ENCODE measurements at regions not wholly inside any gene's neighbourhood (a gene's known extent, or its start where the extent isn't known, plus 50 kb on each side); places are given as distances from the start of the nearest gene placed in this dataset.
"Not testable (repeated sequence)": the region's sequence is repeated elsewhere in the genome, so short reads cannot be mapped to it uniquely, and the experiment has no call there.

- DNase-seq (no peak), ATAC-seq (no peak)
- intact Hi-C loops (cut with DNase I) = no loop called here
These were observed 87.1 kb upstream of the PAX2 start for GRCh38 chr10:100658269-100658668.

GRCh38 chr10:100659361-100660098, 85.9 kb upstream of the PAX2 start:
- ATAC-seq (no peak), DNase-seq (no peak)
- intact Hi-C loops (cut with DNase I) = no loop called here

- intact Hi-C loops (cut with DNase I) = no loop called here
These were observed 85.0 kb upstream of the PAX2 start for GRCh38 chr10:100660365-100660764.

GRCh38 chr10:100660945-100661344, 84.4 kb upstream of the PAX2 start:
- intact Hi-C loops (cut with DNase I) = no loop called here
- no peak for DNase-seq
- ATAC-seq = no peak

More at GRCh38 chr10:100660365-100660764, 85.0 kb upstream of the PAX2 start:
- no peak for DNase-seq
- ATAC-seq = no peak

- ATAC-seq (no peak), DNase-seq (no peak)
- intact Hi-C loops (cut with DNase I) = no loop called here
These were observed 83.9 kb upstream of the PAX2 start for GRCh38 chr10:100661520-100661919.

GRCh38 chr10:100662067-100662466, 83.3 kb upstream of the PAX2 start:
- intact Hi-C loops (cut with DNase I) = no loop called here
- DNase-seq (no peak), ATAC-seq (no peak)

- DNase-seq (no peak), ATAC-seq (no peak)
- intact Hi-C loops (cut with DNase I) = no loop called here
These were observed 80.8 kb upstream of the PAX2 start for GRCh38 chr10:100664316-100665149.

GRCh38 chr10:100666634-100667033, 78.7 kb upstream of the PAX2 start:
- ATAC-seq; intact Hi-C loops (cut with DNase I); DNase-seq: not testable (repeated sequence)

- DNase-seq = no peak
- intact Hi-C loops (cut with DNase I) = no loop called here
- no peak for ATAC-seq
These were observed 75.8 kb upstream of the PAX2 start for GRCh38 chr10:100669616-100670015.

GRCh38 chr10:100670368-100670767, 75.0 kb upstream of the PAX2 start:
- intact Hi-C loops (cut with DNase I) = no loop called here
- DNase-seq (no peak), ATAC-seq (no peak)

- peak; percentile 47 for DNase-seq
- intact Hi-C loops (cut with DNase I) = no loop called here
- ATAC-seq = peak; percentile 41 to 65
These were observed 74.4 kb upstream of the PAX2 start for GRCh38 chr10:100670828-100671479.

GRCh38 chr10:100672199-100672598, 73.2 kb upstream of the PAX2 start:
- DNase-seq (no peak), ATAC-seq (no peak)
- intact Hi-C loops (cut with DNase I) = no loop called here

- DNase-seq (no peak), ATAC-seq (no peak)
- intact Hi-C loops (cut with DNase I) = no loop called here
These were observed 68.0 kb upstream of the PAX2 start for GRCh38 chr10:100677290-100677945.

- DNase-seq (no peak), ATAC-seq (no peak)
- intact Hi-C loops (cut with DNase I) = no loop called here
These were observed 66.1 kb upstream of the PAX2 start for GRCh38 chr10:100679327-100679726.

GRCh38 chr10:100683004-100683403, 62.4 kb upstream of the PAX2 start:
- intact Hi-C loops (cut with DNase I) = no loop called here
- DNase-seq (no peak), ATAC-seq (no peak)

GRCh38 chr10:100683545-100684300, 61.7 kb upstream of the PAX2 start:
- no peak for DNase-seq
- intact Hi-C loops (cut with DNase I) = no loop called here

GRCh38 chr10:100684688-100685235, 60.6 kb upstream of the PAX2 start:
- DNase-seq (no peak), ATAC-seq (no peak)
- intact Hi-C loops (cut with DNase I) = no loop called here

More at GRCh38 chr10:100683545-100684300, 61.7 kb upstream of the PAX2 start:
- no peak for ATAC-seq

GRCh38 chr10:100685331-100685730, 60.1 kb upstream of the PAX2 start:
- no peak for ATAC-seq
- intact Hi-C loops (cut with DNase I) = no loop called here
- no peak for DNase-seq
